Renal cortical epithelial cell (primary cell): ENCODE measurements at regions not wholly inside any gene's neighbourhood (a gene's known extent, or its start where the extent isn't known, plus 50 kb on each side); places are given as distances from the start of the nearest gene placed in this dataset.

Source experiments
- DNase-seq: peaks from one replicate; pipeline ENCODE4 v3.0.0-alpha.2; 2011; ENCODE audit warnings: low read depth

GRCh38 chr3:176431991-176432390 lies 765.3 kb downstream of the TBL1XR1 start:
- no peak for DNase-seq

GRCh38 chr3:176431038-176431418 lies 766.3 kb downstream of the TBL1XR1 start:
- DNase-seq, result no peak

- DNase-seq, result peak; percentile 50
Measured at GRCh38 chr3:176430244-176431037, 766.8 kb downstream of the TBL1XR1 start.

GRCh38 chr3:176428552-176428951 lies 768.7 kb downstream of the TBL1XR1 start:
- no peak for DNase-seq

- DNase-seq, result no peak
Measured at GRCh38 chr3:176426371-176426770, 770.9 kb downstream of the TBL1XR1 start.

GRCh38 chr3:176416870-176417269 lies 780.4 kb downstream of the TBL1XR1 start:
- no peak for DNase-seq

- no peak for DNase-seq
Measured at GRCh38 chr3:176415661-176416295, 781.5 kb downstream of the TBL1XR1 start.

- DNase-seq, result no peak
Measured at GRCh38 chr3:176412771-176413170, 784.5 kb downstream of the TBL1XR1 start.

GRCh38 chr3:176403531-176403930 lies 793.8 kb downstream of the TBL1XR1 start:
- no peak for DNase-seq

- no peak for DNase-seq
Measured at GRCh38 chr3:176401211-176401610, 796.1 kb downstream of the TBL1XR1 start.

- no peak for DNase-seq
Measured at GRCh38 chr3:176399193-176399592, 798.1 kb downstream of the TBL1XR1 start.

- no peak for DNase-seq
Measured at GRCh38 chr3:176395240-176395639, 802.0 kb downstream of the TBL1XR1 start.

- DNase-seq, result no peak
Measured at GRCh38 chr3:176378789-176379188, 818.5 kb downstream of the TBL1XR1 start.

GRCh38 chr3:176376531-176376930 lies 820.8 kb downstream of the TBL1XR1 start:
- DNase-seq, result no peak

GRCh38 chr3:176375519-176375918 lies 821.8 kb downstream of the TBL1XR1 start:
- peak; percentile 1 for DNase-seq

GRCh38 chr3:176362191-176362731 lies 835.0 kb downstream of the TBL1XR1 start:
- DNase-seq, result no peak

- DNase-seq, result no peak
Measured at GRCh38 chr3:176359211-176359610, 838.1 kb downstream of the TBL1XR1 start.

- no peak for DNase-seq
Measured at GRCh38 chr3:176357891-176358290, 839.4 kb downstream of the TBL1XR1 start.

- no peak for DNase-seq
Measured at GRCh38 chr3:176354843-176355242, 842.4 kb downstream of the TBL1XR1 start.

GRCh38 chr3:176352716-176353334 lies 844.5 kb downstream of the TBL1XR1 start:
- DNase-seq, result peak; percentile 0

- no peak for DNase-seq
Measured at GRCh38 chr3:176351408-176351807, 845.9 kb downstream of the TBL1XR1 start.

GRCh38 chr3:176349706-176350105 lies 847.6 kb downstream of the TBL1XR1 start:
- DNase-seq, result no peak
